ENCODE measurements at regions not wholly inside any gene's neighbourhood (a gene's known extent, or its start where the extent isn't known, plus 50 kb on each side); places are given as distances from the start of the nearest gene placed in this dataset.
"Not testable (repeated sequence)": the region's sequence is repeated elsewhere in the genome, so short reads cannot be mapped to it uniquely, and the experiment has no call there.

GRCh38 chr5:56410696-56411095 is 177.6 kb upstream of the ANKRD55 start:
- DNase-seq: no peak

GRCh38 chr5:56409331-56410190 is 176.4 kb upstream of the ANKRD55 start:
- DNase-seq: no peak

GRCh38 chr5:56406838-56407237 is 173.7 kb upstream of the ANKRD55 start:
- no peak for DNase-seq

- no peak for DNase-seq
Measured at GRCh38 chr5:56406221-56406620, 173.1 kb upstream of the ANKRD55 start.

GRCh38 chr5:56405116-56405908 is 172.2 kb upstream of the ANKRD55 start:
- DNase-seq: no peak

- no peak for DNase-seq
Measured at GRCh38 chr5:56402266-56403220, 169.4 kb upstream of the ANKRD55 start.

- not testable (repeated sequence) for DNase-seq
Measured at GRCh38 chr5:56397796-56398195, 164.7 kb upstream of the ANKRD55 start.

GRCh38 chr5:56396634-56397033 is 163.5 kb upstream of the ANKRD55 start:
- no peak for DNase-seq

- DNase-seq: no peak
Measured at GRCh38 chr5:56389261-56389660, 156.1 kb upstream of the ANKRD55 start.

- DNase-seq: no peak
Measured at GRCh38 chr5:56388229-56388985, 155.3 kb upstream of the ANKRD55 start.

GRCh38 chr5:56386046-56386445 is 152.9 kb upstream of the ANKRD55 start:
- DNase-seq: no peak

GRCh38 chr5:56384186-56384585 is 151.1 kb upstream of the ANKRD55 start:
- DNase-seq: no peak

GRCh38 chr5:56383761-56384160 is 150.6 kb upstream of the ANKRD55 start:
- DNase-seq: no peak

GRCh38 chr5:56382896-56383295 is 149.8 kb upstream of the ANKRD55 start:
- DNase-seq: no peak

GRCh38 chr5:56377573-56377972 is 144.4 kb upstream of the ANKRD55 start:
- DNase-seq: no peak

- no peak for DNase-seq
Measured at GRCh38 chr5:56376128-56376527, 143.0 kb upstream of the ANKRD55 start.

- DNase-seq: no peak
Measured at GRCh38 chr5:56375011-56375410, 141.9 kb upstream of the ANKRD55 start.

GRCh38 chr5:56372491-56372890 is 139.4 kb upstream of the ANKRD55 start:
- DNase-seq: not testable (repeated sequence)

- DNase-seq: no peak
Measured at GRCh38 chr5:56369361-56369811, 136.3 kb upstream of the ANKRD55 start.

GRCh38 chr5:56367748-56368147 is 134.6 kb upstream of the ANKRD55 start:
- DNase-seq: no peak

GRCh38 chr5:56366986-56367385 is 133.9 kb upstream of the ANKRD55 start:
- no peak for DNase-seq

- no peak for DNase-seq
Measured at GRCh38 chr5:56361398-56361797, 128.3 kb upstream of the ANKRD55 start.
